Uterus (tissue), 3 donors: ENCODE measurements at regions not wholly inside any gene's neighbourhood (a gene's known extent, or its start where the extent isn't known, plus 50 kb on each side); places are given as distances from the start of the nearest gene placed in this dataset.

Source experiments
- DNase-seq, 2 donors: peaks; one replicate each; pipeline ENCODE4 v3.0.0-alpha.2; 2019 to 2020
- H3K27ac ChIP-seq, 2 donors: fragments of 200-600 bp; sonication (generic); 1 replicate in 1 of 2; 2 replicates in 1 of 2; pipeline ENCODE4 v1.5.1; 2016 to 2018
- H3K27me3 ChIP-seq, 2 donors: fragments of 200-600 bp; sonication (generic); one replicate each; pipeline ENCODE4 v1.5.1; 2018 to 2019; ENCODE audit warnings: control low read depth in 1 of 2
- H3K36me3 ChIP-seq, 2 donors: fragments of 200-600 bp; sonication (generic); one replicate each; pipeline ENCODE4 v1.5.1; 2019; ENCODE audit warnings: control low read depth in 1 of 2
- H3K4me1 ChIP-seq, 2 donors: fragments of 200-600 bp; sonication (generic); one replicate each; pipeline ENCODE4 v1.5.1; 2018 to 2019; ENCODE audit warnings: control low read depth in 1 of 2
- H3K4me3 ChIP-seq, 2 donors: fragments of 200-600 bp; sonication (generic); 1 replicate in 1 of 2; 2 replicates in 1 of 2; pipeline ENCODE4 v1.5.1; 2018 to 2019; ENCODE audit warnings: mild to moderate bottlenecking in 1 of 2
- H3K9me3 ChIP-seq, 2 donors: fragments of 200-600 bp; sonication (generic); one replicate each; pipeline ENCODE4 v1.5.1; 2019; ENCODE audit warnings: control low read depth in 1 of 2
- CTCF ChIP-seq, 4 experiments: fragments of 200-600 bp in 2 of 4; fragments of 450-650 bp in 2 of 4; sonication (generic) in 2 of 4; IDR thresholded peaks; one replicate each; pipeline ENCODE4 v1.5.1; 2016 to 2019; ENCODE audit warnings: antibody characterized with exemption in 4 of 4, mild to moderate bottlenecking in 2 of 4, moderate library complexity in 1 of 4
- POLR2A ChIP-seq, 2 donors: fragments of 450-650 bp; IDR thresholded peaks; one replicate each; pipeline ENCODE4 v1.6.1; 2016; ENCODE audit warnings: antibody characterized with exemption in 2 of 2, mild to moderate bottlenecking in 1 of 2, moderate library complexity in 1 of 2
- intact Hi-C: fragments of 100-400 bp; cut with DNase I; formaldehyde crosslinking; loops from one replicate; pipeline ENCODE4 v1.15.1; 2023; ENCODE audit warnings: low total_unique reads
- donor health status: DM: yes; HTN: yes; CAD: no.

DNA sequence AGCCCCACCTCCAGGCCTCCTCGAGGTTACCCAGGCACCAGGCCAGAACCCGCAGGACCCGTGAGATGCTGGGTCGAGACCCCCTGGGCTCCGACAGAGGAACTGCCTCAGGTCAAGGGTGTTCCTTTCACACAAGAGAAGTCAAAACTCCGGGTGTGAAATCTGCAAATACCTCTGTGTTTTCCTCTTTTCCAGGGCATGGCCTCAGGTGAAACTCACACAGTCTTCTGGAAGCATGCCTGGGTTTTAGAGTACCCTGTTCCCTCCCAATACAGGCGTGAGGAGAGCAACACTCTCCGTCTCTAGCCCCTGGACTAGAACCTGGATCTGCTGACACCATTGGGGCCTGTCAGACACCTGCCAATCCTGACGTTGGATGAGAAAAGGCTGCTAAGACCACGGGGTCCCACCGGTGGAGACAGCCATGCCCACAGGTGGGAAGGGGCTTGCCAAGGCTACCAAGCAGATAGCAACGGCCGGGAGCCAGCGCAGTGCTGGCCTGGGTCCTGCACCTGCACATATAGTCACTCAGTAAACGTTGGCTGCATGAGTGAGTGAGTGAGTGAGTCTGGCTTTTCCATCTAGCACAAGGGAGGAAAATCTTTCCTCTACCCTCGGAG, 182.0 kb upstream of the PPP1R26 start:
- DNase-seq, result no peak
- no peaks in the 10 kb centered on the region for H3K27me3 ChIP-seq
- no peaks in the 10 kb centered on the region for H3K36me3 ChIP-seq
- H3K9me3 ChIP-seq, result no peaks in the 10 kb centered on the region
- H3K27ac ChIP-seq, result no peak overlapping the region
- H3K4me1 ChIP-seq, result no peaks in the 10 kb centered on the region
- H3K4me3 ChIP-seq, result no peak overlapping the region
- TF ChIP-seq CTCF (IDR thresholded peaks at IDR 0.05) (no peak), POLR2A (IDR thresholded peaks at IDR 0.05) (no peak)
- intact Hi-C loops, result no loop called here

- Histone ChIP-seq H3K9me3 (no peaks in the 10 kb centered on the region), H3K27me3 (no peaks in the 10 kb centered on the region), H3K4me3 (no peak overlapping the region), H3K27ac (no peak overlapping the region), H3K36me3 (no peaks in the 10 kb centered on the region), H3K4me1 (no peaks in the 10 kb centered on the region)
- intact Hi-C loops, result no loop called here
- DNase-seq, result no peak
- TF ChIP-seq POLR2A (IDR thresholded peaks at IDR 0.05) (no peak), CTCF (IDR thresholded peaks at IDR 0.05) (no peak)
These were observed 180.4 kb upstream of the PPP1R26 start for GRCh38 chr9:135299239-135299590.

GRCh38 chr9:135299651-135300345, 179.8 kb upstream of the PPP1R26 start:
- DNase-seq, result no peak
- Histone ChIP-seq H3K4me1 (no peaks in the 10 kb centered on the region), H3K9me3 (no peaks in the 10 kb centered on the region), H3K27ac (no peak overlapping the region), H3K27me3 (no peaks in the 10 kb centered on the region), H3K4me3 (no peak overlapping the region), H3K36me3 (no peaks in the 10 kb centered on the region)
- intact Hi-C loops, result no loop called here
- TF ChIP-seq POLR2A (IDR thresholded peaks at IDR 0.05) (no peak), CTCF (IDR thresholded peaks at IDR 0.05) (no peak)

DNA sequence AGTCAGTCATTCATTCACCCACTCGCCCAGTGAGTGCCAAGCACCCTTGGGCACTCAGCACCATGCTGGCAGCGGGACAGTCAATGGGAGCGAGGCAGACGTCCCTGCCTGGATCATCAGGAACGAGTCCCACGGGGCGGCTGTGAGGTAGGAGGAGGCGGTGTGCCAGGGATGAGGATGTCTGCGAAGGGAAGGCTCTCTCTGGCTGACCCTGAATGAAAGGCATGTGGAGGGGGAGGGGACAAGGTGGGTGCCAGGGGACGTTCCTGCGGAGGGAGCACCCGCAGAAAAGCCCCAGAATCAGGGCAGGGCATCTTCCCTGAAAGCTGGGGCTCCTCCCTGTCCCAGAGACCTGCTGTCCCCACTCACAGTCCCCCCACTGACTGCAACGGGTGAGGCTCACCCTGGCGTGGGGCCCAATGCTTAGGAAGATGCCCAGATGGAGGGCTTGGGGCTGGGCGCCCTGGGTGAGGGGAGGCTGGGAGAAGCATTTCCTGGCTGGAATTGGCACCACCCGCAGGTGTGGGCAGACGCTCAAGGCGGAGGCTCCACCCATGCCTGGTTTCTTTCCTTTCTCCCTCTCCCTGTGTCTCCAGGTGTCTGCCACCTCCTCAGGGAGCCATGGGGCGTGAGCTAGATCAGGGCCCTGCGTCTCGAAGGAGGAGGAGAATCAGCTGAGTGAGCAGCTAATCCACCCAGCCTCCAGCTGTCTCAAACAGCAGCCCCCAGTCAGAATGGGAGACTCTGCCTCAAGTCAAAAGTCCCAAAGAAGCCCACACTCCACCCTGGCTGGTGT, 179.0 kb upstream of the PPP1R26 start:
- TF ChIP-seq CTCF (IDR thresholded peaks at IDR 0.05) (no peak), POLR2A (IDR thresholded peaks at IDR 0.05) (no peak)
- Histone ChIP-seq H3K36me3 (no peaks in the 10 kb centered on the region), H3K27ac (no peak overlapping the region), H3K4me1 (no peaks in the 10 kb centered on the region), H3K27me3 (no peaks in the 10 kb centered on the region), H3K9me3 (no peaks in the 10 kb centered on the region), H3K4me3 (no peak overlapping the region)
- DNase-seq, result no peak
- intact Hi-C loops, result no loop called here
